ENCODE measurements at regions not wholly inside any gene's neighbourhood (a gene's known extent, or its start where the extent isn't known, plus 50 kb on each side); places are given as distances from the start of the nearest gene placed in this dataset.

GRCh38 chr14:98633380-98633779 lies 638.6 kb downstream of the BCL11B start:
- no peak for DNase-seq (ENCODE audit: low spot score)

DNA sequence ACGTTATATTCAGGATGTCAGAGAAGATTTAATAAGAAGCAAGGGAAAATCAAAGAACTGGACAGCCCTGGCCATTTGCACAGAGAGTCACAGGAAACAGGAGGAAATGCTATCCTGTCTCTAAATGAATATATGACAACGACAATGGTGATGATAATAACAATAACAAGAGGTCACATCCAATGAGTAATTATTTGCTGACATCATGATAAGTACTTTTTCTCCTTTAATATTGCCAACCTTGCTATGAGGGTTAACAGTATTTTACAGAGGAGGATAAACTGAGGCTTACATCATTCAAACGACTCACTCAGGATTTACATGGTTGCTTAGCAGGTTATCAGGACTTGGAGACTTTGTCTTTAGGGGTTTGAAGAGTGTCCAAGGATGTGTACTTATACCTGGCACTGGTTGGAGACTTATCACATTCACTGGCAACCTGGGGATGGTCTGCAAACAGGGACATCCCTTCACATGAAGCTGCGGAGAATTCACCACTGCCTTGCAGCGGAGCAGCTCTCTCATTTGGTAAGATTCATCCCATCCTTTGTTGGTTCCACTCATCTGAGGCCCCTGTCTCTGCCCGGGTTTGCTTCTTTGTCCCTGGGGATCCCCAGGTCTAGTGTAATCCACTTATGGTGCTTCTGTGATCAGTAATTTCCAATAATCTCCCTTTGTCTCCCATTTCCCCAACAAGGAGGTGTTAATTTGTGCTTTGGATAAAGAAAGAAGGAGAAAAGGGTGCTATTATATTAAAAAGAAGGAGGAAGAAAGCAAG lies 637.8 kb downstream of the BCL11B start:
- DNase-seq (ENCODE audit: low spot score): no peak

DNA sequence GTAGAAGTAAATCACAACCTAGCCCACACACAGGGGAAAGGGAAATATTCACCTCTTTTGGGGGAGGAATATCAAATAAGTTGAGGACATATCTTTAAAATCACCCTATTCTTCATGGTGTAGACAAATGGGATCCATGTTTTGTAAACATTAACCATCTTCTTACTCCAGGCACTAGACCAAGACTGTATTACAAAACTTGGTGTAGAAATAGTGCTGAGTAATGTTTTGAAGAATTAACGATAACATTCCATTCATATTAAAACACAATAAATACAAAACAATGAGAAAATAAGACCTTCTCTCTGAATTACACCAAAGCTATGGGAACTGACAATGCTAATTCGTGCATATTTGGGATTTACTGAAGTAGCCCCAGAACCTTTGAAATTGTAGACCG lies 633.6 kb downstream of the BCL11B start:
- no peak for DNase-seq (ENCODE audit: low spot score)

DNA sequence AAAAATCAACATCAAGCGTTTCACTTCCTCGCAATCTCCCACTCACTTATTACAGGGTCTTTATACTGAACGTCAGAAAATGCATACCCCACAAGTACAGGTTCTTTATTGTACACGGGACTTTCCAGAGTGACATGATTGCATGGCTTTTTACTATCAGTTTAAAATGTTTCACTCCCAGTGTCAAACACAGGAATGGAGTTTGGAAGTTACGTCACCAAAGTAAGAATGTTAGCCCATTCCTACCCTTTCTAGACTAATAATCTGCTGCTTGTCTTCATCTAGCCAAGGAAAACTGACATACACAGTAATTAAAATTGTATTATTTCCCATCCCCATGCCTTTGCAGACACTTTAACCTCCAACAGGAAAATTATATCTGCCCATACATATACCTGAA lies 624.2 kb downstream of the BCL11B start:
- no peak for DNase-seq (ENCODE audit: low spot score)

DNA sequence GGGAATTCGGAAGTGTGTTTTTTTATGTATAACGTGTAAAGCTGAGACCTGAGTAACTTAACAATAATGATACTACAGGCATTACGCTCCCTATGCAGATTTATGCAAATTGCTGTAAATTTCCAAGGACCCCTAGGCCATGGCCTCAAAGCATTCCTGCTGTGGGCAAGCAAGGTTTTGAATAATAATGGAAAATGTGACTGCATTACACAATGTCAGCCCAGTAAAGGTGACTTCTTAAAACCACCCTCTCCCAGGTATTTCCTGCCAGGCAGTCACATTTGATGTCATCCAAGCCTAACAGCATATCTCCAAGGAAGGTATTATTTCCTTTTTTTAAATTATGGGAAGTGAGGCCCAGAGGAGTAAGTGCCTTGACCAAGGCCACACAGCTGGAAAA lies 621.0 kb downstream of the BCL11B start:
- DNase-seq (ENCODE audit: low spot score): no peak

DNA sequence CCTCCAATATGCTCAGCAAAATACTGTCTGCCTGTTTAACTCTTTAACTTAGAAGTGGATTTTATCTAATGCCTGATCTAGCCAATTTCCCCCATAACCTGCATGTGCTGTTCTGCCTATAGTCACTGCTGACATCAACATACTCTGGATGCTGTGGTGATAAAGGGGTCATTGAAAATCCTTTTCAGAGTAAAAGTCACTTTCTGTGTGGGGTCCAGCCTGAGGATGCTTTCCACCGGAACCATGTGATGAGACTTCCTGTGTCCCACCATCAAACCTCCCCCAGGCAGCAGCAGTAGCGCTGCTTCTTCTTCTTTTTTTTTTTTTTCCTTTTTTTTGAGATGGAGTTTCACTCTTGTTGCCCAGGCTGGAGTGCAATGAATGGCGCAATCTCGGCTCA lies 607.0 kb downstream of the BCL11B start:
- no peak for DNase-seq (ENCODE audit: low spot score)

- DNase-seq (ENCODE audit: low spot score): no peak
These were observed 605.5 kb downstream of the BCL11B start for GRCh38 chr14:98666545-98666944.

- DNase-seq (ENCODE audit: low spot score): no peak
These were observed 590.0 kb downstream of the BCL11B start for GRCh38 chr14:98682033-98682432.

DNA sequence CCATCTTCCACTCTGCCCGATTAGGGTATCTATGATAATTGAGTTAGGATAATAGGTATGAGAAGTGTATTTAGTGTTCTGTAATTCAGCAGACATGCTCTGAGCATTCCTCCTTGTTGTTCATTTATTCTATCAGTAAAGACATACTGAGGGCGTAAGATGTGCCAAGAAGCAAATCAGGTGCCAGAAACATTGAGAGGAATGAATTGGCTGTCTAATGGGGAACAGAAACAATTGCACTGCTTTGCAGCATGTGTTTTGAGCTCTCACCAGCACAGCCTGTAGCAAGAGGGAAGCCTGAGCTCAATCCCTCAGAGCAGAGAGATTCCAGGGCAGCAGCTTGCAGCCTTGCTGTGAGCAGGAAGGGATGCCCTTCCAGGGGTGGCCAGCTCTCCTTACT lies 589.3 kb downstream of the BCL11B start:
- DNase-seq (ENCODE audit: low spot score): no peak

DNA sequence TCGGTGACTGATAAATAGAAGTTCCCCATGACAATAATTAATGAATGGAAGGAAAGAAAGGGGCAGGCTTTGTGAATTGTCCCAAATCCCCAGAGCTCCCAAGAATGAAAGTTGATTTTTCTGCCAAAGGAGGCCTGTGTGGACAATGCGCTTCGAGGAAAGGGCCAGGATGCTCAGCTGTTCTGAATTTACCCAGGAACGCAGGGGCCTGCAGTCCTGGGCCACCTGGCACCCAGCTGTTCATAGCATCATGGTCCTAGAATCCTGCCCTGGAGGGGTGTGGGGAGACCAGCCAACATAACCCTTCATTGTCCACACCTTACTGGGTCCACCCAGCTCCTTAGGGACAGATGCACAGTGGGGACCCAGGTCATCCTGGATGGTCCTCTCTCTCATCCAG lies 587.5 kb downstream of the BCL11B start:
- no peak for DNase-seq (ENCODE audit: low spot score)

DNA sequence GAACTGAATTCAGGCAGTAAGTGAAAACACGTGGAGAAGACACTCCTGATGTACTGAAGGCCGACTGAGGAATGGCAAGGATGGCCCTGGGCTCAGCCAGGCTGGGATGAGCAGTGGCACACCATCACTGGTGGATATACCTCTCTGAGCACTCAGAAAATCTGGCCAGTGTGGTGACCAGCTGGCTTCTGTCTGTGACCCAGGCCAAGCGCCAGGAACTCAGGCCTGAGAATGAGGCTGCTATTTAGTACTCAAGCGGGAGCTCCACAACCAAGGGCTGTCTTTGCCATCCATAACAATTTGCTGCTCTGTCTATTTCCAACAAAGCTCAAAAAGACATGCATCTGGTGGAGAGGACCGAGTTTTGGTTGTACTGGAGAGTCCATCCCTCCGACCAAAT lies 586.3 kb downstream of the BCL11B start:
- DNase-seq (ENCODE audit: low spot score): no peak

DNA sequence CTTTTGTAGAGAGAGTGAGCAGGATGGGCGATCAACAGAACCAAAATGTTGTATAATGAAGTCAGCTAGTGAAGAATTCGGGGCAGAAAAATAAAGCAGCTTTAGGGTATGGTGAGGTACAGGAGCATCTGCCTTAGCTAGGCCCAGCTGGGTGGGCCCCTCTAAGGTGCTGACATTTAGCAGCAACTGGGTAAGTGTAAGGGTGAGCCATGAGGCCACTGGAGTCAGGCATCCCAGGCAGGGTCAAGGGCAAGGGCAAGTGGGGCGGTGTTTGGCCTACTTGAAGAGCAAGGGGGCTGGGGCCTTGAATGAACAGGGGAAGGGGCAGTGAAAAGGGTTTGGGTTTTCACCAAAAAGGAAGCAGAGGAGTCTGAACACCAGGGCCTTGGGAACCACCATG lies 583.6 kb downstream of the BCL11B start:
- no peak for DNase-seq (ENCODE audit: low spot score)

GRCh38 chr14:98689951-98690350 lies 582.0 kb downstream of the BCL11B start:
- no peak for DNase-seq (ENCODE audit: low spot score)

DNA sequence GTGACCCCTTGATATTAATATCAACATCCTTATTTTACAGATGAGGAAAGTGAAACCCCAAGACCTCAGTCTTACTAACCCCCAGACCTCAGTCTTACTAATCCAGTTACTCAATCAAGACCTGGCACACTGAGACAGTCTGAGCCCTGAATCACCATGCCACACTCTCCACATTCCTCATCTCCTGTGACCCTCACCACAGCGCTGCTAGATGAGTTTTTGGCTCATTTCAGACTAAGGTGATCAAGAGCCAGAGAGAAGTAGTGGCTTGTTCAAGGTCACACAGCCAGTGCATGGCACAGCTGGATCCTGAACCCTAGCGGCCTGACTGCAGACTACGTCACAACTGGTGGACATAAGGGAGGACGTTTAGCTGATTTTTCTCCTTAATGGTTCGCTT lies 579.2 kb downstream of the BCL11B start:
- DNase-seq (ENCODE audit: low spot score): no peak

DNA sequence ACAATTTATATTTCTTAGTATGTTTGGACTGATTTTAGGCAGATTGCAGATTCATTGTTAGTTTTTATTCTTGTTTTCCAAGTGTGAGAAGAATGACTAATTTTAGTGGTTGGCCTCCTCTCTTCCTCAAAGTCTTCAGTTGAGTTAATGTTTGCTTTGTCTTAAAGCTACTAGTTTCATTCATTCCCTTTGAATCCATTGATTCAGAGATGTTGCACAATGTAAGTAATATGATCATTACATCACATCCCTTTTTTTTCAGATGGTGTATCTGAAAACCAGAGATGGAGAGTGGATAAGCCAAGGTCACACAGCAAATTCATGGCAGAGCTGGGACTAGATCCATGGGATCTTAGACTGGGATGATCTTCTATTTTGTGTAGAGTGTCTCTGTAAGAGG lies 577.5 kb downstream of the BCL11B start:
- no peak for DNase-seq (ENCODE audit: low spot score)

DNA sequence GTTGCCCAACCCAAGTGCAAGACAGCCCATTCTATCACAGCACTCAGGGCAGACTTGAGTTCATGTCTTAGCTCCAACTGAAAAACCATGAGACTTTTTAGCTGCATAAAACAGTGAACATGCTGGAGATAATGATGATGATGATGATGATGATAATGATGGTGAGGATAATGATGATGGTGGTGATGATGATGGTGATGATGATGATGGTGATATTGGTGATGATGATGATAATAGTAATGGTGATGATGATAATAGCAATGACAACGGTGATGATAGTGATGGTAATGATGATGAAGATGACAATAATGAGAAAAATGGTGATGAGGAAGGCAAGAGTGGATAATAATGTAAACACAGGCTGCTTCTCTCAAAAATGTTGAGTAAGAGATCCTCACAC lies 576.2 kb downstream of the BCL11B start:
- no peak for DNase-seq (ENCODE audit: low spot score)

- DNase-seq (ENCODE audit: low spot score): no peak
These were observed 573.7 kb downstream of the BCL11B start for GRCh38 chr14:98698341-98698740.

DNA sequence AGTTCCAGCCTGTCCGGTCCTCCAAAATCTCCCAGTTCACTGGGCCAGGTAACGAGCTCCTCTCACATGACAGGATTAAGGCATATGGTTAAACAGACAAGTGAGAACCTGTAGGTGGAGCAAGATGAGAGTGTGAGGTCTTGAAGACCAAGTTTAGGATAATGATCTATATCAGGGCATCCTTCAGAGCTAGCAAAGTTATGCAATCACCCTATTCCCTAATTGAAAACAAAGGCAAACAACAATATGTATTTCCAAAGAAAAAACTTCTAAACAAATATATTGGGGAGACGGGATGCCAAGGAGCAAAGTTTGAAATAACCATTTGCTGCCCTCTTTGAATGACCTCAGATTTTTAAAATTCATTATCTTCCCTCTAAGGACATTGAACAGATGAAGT lies 571.2 kb downstream of the BCL11B start:
- DNase-seq (ENCODE audit: low spot score): no peak

- DNase-seq (ENCODE audit: low spot score): no peak
These were observed 570.6 kb downstream of the BCL11B start for GRCh38 chr14:98701377-98701776.

GRCh38 chr14:98704441-98704840 lies 567.6 kb downstream of the BCL11B start:
- DNase-seq (ENCODE audit: low spot score): no peak

GRCh38 chr14:98705871-98706300 lies 566.1 kb downstream of the BCL11B start:
- DNase-seq (ENCODE audit: low spot score): no peak

DNA sequence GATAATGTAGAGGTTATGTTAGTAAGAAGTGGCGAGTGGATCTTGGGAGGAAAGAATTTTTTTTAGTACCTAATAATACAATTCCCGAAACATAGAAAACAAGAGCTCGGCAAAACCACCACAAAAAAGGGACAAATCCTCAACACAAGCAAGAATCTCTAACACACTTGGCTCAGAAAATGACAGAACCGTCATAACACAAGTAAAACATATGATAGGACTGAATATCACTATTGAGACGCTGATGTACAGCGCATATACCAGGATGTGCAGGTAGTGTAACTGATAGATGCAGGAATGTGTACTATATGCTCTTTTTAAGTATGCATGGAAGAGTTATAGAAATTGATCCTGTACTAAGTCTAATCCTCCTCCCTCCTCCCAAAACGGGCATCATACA lies 564.5 kb downstream of the BCL11B start:
- DNase-seq (ENCODE audit: low spot score): no peak

GRCh38 chr14:98708555-98708954 lies 563.4 kb downstream of the BCL11B start:
- DNase-seq (ENCODE audit: low spot score): no peak

DNA sequence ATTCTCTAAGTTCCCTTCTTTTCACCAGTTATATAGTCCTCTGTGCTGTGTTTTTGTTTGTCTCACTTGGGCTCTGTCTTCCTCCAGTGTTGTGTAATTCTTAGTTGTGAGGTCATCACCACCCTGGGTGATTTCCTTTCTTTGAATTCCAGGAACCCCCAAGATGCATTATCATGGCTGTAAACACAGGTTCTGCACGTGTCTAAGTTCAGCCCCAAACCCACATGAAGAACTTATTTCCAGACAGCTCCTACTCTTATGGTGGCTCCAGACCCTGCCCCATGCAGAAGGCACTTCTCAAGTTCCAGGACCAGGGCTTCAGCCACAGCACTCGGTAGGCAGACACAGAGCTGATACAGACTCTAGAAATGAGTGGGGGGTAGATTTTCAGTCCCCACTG lies 560.5 kb downstream of the BCL11B start:
- no peak for DNase-seq (ENCODE audit: low spot score)
